H1 (cell line): ENCODE measurements at regions not wholly inside any gene's neighbourhood (a gene's known extent, or its start where the extent isn't known, plus 50 kb on each side); places are given as distances from the start of the nearest gene placed in this dataset.

ENCODE experiments used
- CBX8 ChIP-seq: fragments of 300-800, 300-1000 bp; sonication (generic); IDR thresholded peaks from 2 replicates; pipeline ENCODE4 v1.7.1; 2016; ENCODE audit warnings: low read depth, low read length, borderline replicate concordance
- CHD2 ChIP-seq: IDR thresholded peaks from 2 replicates; pipeline ENCODE4 v1.6.1; 2012; ENCODE audit warnings: low read length, improper control_type of control experiment
- EGR1 ChIP-seq: IDR thresholded peaks from 2 replicates; pipeline ENCODE4 v1.6.1; 2011; ENCODE audit warnings: low read depth, low read length, borderline replicate concordance
- EP300 ChIP-seq, 2 experiments: IDR thresholded peaks; 1 replicate in 1 of 2; 2 replicates in 1 of 2; pipeline ENCODE4 v1.6.1; 2011 to 2012; ENCODE audit warnings: low read depth in 2 of 2, low read length in 2 of 2, mild to moderate bottlenecking in 2 of 2, borderline replicate concordance in 1 of 2, inconsistent platforms in 1 of 2, moderate library complexity in 1 of 2
- GABPA ChIP-seq: IDR thresholded peaks from 2 replicates; pipeline ENCODE4 v1.6.1; 2011; ENCODE audit warnings: mild to moderate bottlenecking, low read length, moderate library complexity, borderline replicate concordance; ENCODE audit not compliant: insufficient read depth
- JUND ChIP-seq: IDR thresholded peaks from 2 replicates; pipeline ENCODE4 v1.6.1; 2011; ENCODE audit warnings: mild to moderate bottlenecking, improper control_type of control experiment, low read length
- POU5F1 ChIP-seq: IDR thresholded peaks from 2 replicates; pipeline ENCODE4 v1.6.1; 2011; ENCODE audit warnings: low read depth, mild to moderate bottlenecking, low read length, moderate library complexity
- TF ChIP-seq, protein P1 (sequence below): IDR thresholded peaks from 2 replicates; pipeline ENCODE4 v1.6.1; 2012; ENCODE audit warnings: low read length, inconsistent platforms
- TF ChIP-seq, protein P2 (sequence below): IDR thresholded peaks from 2 replicates; pipeline ENCODE4 v1.6.1; 2012; ENCODE audit warnings: inconsistent platforms

- TF ChIP-seq, protein P1, sequence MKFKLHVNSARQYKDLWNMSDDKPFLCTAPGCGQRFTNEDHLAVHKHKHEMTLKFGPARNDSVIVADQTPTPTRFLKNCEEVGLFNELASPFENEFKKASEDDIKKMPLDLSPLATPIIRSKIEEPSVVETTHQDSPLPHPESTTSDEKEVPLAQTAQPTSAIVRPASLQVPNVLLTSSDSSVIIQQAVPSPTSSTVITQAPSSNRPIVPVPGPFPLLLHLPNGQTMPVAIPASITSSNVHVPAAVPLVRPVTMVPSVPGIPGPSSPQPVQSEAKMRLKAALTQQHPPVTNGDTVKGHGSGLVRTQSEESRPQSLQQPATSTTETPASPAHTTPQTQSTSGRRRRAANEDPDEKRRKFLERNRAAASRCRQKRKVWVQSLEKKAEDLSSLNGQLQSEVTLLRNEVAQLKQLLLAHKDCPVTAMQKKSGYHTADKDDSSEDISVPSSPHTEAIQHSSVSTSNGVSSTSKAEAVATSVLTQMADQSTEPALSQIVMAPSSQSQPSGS, result no peak
- TF ChIP-seq POU5F1 (0 out of 2 replicates have a peak, but pooled peaks have one; percentile 33), CHD2 (no peak), GABPA (0 out of 2 replicates have a peak, but pooled peaks have one; percentile 33), JUND (no peak), EGR1 (no peak), CBX8 (no peak), EP300 (IDR thresholded peaks at IDR 0.05; ENCODE audit: borderline replicate concordance in 1 of 2, low read depth in 2 of 2, low read length in 2 of 2) (no peak)
- TF ChIP-seq, protein P2, sequence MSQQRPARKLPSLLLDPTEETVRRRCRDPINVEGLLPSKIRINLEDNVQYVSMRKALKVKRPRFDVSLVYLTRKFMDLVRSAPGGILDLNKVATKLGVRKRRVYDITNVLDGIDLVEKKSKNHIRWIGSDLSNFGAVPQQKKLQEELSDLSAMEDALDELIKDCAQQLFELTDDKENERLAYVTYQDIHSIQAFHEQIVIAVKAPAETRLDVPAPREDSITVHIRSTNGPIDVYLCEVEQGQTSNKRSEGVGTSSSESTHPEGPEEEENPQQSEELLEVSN, result no peak
Measured at GRCh38 chr14:98138666-98139065, 1133.3 kb downstream of the BCL11B start (continued).
